ENCODE measurements at regions not wholly inside any gene's neighbourhood (a gene's known extent, or its start where the extent isn't known, plus 50 kb on each side); places are given as distances from the start of the nearest gene placed in this dataset.

- H3K56ac ChIP-seq (ENCODE audit: extremely low read depth, insufficient read depth, low read length) = no peak overlapping the region
- no peak overlapping the region for H2BK120ac ChIP-seq (ENCODE audit: low read depth, low read length)
- DNase-seq (no peak), ATAC-seq (ENCODE audit: low read depth) (no peak)
- no peak overlapping the region for H3K23ac ChIP-seq (ENCODE audit: low read depth, low read length)
- H3K36me3 ChIP-seq (ENCODE audit: control insufficient read depth, insufficient read depth, low read length) = no peaks in the 10 kb centered on the region
- no TSS peak for BruUV-seq (replicated peaks)
- no peak overlapping the region for H2AFZ ChIP-seq (replicated peaks; ENCODE audit: low read length, poor library complexity)
- no peaks in the 10 kb centered on the region; the same call in 1 of the 2 replicates for H3K9me3 ChIP-seq (ENCODE audit: control insufficient read depth, insufficient read depth, low read length)
- no peak overlapping the region for H3K18ac ChIP-seq (ENCODE audit: low read depth, low read length)
- no peak overlapping the region for H3K14ac ChIP-seq (replicated peaks; ENCODE audit: low read depth, low read length)
- no peak overlapping the region for H4K8ac ChIP-seq (ENCODE audit: low read depth in 2 of 2, low read length in 2 of 2)
- H3K4me1 ChIP-seq (ENCODE audit: control insufficient read depth, insufficient read depth, low read length) = no peaks in the 10 kb centered on the region
- H4K5ac ChIP-seq (ENCODE audit: low read depth, low read length) = no peak overlapping the region
- H3K9me1 ChIP-seq (ENCODE audit: insufficient read depth, low read length) = no peaks in the 10 kb centered on the region
- no peak overlapping the region for H2BK20ac ChIP-seq (ENCODE audit: low read depth, low read length)
- in situ Hi-C loops (cut with MboI; ENCODE audit: low sequenced_read_pairs) = no loop called here
- peaks cover 2% of the 10 kb centered on the region for H3K27me3 ChIP-seq (ENCODE audit: control insufficient read depth, insufficient read depth, low read length)
- H2BK15ac ChIP-seq (ENCODE audit: low read depth, low read length) = no peak overlapping the region
- H3K9ac ChIP-seq (ENCODE audit: low read depth, low read length) = no peak overlapping the region
- no peak overlapping the region for H3K27ac ChIP-seq (ENCODE audit: insufficient read depth, low read length)
- dilution Hi-C loops (cut with HindIII; ENCODE audit: low sequenced_read_pairs, unreplicated experiment) = no loop called here
- no peak overlapping the region for H3K4me2 ChIP-seq (ENCODE audit: low read depth, low read length)
- ChIA-PET POLR2A (ENCODE audit: unreplicated experiment) (no interaction called here), CTCF (interaction anchor here (0.9 kb wide), 1 partner anchor 1162 kb away, joined by 3 read pairs; no protein-coding TSS in a partner anchor)
- H3K79me1 ChIP-seq (ENCODE audit: low read depth in 1 of 2, low read length in 2 of 2) = no peaks in the 10 kb centered on the region
- no peak overlapping the region for H3K4me3 ChIP-seq (ENCODE audit: insufficient read depth, low read depth, low read length)
- intact Hi-C loops (cut with micrococcal nuclease) = no loop called here
- H2AK5ac ChIP-seq (ENCODE audit: low read depth, low read length) = no peak overlapping the region
- WGBS, 2 experiments (ENCODE audit: extremely low coverage in 2 of 2, insufficient read length in 1 of 2) = no CpG with 5 or more reads among the region's 1 CpG
- TF ChIP-seq, protein P1, sequence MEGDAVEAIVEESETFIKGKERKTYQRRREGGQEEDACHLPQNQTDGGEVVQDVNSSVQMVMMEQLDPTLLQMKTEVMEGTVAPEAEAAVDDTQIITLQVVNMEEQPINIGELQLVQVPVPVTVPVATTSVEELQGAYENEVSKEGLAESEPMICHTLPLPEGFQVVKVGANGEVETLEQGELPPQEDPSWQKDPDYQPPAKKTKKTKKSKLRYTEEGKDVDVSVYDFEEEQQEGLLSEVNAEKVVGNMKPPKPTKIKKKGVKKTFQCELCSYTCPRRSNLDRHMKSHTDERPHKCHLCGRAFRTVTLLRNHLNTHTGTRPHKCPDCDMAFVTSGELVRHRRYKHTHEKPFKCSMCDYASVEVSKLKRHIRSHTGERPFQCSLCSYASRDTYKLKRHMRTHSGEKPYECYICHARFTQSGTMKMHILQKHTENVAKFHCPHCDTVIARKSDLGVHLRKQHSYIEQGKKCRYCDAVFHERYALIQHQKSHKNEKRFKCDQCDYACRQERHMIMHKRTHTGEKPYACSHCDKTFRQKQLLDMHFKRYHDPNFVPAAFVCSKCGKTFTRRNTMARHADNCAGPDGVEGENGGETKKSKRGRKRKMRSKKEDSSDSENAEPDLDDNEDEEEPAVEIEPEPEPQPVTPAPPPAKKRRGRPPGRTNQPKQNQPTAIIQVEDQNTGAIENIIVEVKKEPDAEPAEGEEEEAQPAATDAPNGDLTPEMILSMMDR (conservative IDR thresholded peaks at IDR 0.05; ENCODE audit: low read depth, low read length) = no peak
- TF ChIP-seq MAFK (IDR thresholded peaks at IDR 0.05; ENCODE audit: low read depth, low read length) = no peak
- TF ChIP-seq MXI1 (IDR thresholded peaks at IDR 0.05; ENCODE audit: borderline replicate concordance, low read depth, low read length) = no peak
- no peak overlapping the region for H3K4ac ChIP-seq (ENCODE audit: low read depth, low read length)
- H2AK9ac ChIP-seq (replicated peaks; ENCODE audit: low read depth, low read length, poor library complexity) = no peak overlapping the region
- no peak overlapping the region for H2BK5ac ChIP-seq (ENCODE audit: low read depth, low read length, poor library complexity, severe bottlenecking)
- H4K20me1 ChIP-seq (ENCODE audit: insufficient read depth, low read length) = no peaks in the 10 kb centered on the region
- no peak overlapping the region for H4K91ac ChIP-seq (ENCODE audit: insufficient read depth, low read depth, low read length)
Observed at GRCh38 chr2:62381656-62382055, 124.3 kb downstream of the TMEM17 start.

Data from IMR-90 (cell line).